Endometrium (tissue), 2 donors: ENCODE measurements at regions not wholly inside any gene's neighbourhood (a gene's known extent, or its start where the extent isn't known, plus 50 kb on each side); places are given as distances from the start of the nearest gene placed in this dataset.
A peak's percentile ranks its signal among the peaks of the same experiment; 100 is the strongest.
"Not testable (repeated sequence)": the region's sequence is repeated elsewhere in the genome, so short reads cannot be mapped to it uniquely, and the experiment has no call there.

Experiments
- FAIRE-seq: peaks from 2 replicates; lab custom pipeline; 2012; peaks lifted over from hg19 to GRCh38; lab: Jason Lieb, UNC
- donor health status: control.
- donor health status: control.

DNA sequence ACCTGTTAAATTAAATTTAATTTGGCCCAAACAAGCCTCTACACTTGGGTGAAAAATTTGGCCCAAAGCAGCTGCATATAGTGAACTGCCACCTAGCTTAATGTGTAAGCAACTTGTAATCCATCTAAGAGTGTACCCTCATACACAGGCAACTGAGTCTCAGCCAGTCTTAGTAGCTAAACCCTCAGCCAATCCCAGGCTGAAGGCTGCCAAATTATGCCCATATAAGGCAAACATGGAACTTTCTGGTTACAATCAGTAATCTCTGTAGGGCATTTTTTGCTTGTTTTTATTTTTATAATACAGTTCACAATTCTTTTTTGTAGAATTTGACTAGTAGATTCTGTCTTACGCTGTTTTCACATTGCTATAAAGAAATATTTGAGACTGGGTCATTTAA, 958.7 kb downstream of the FSCB start:
- no peak for FAIRE-seq

DNA sequence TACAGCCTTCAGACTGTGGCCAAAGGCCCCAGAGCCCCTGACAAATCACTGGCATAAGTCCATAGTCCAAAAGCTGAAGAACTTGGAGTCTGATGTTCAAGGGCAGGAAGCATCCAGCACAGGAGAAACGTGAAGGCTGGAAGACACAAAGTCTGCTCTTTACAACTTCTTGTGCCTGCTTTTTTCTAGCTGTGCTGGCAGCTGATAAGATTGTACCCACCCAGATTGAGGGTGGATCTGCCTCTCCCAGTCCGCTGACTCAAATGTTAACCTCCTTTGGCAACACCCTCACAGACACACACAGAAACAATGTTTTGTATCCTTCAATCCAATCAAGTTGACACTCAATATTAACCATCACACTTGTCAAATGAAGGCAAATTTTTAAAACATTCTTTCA, 959.5 kb downstream of the FSCB start:
- not testable (repeated sequence) for FAIRE-seq

DNA sequence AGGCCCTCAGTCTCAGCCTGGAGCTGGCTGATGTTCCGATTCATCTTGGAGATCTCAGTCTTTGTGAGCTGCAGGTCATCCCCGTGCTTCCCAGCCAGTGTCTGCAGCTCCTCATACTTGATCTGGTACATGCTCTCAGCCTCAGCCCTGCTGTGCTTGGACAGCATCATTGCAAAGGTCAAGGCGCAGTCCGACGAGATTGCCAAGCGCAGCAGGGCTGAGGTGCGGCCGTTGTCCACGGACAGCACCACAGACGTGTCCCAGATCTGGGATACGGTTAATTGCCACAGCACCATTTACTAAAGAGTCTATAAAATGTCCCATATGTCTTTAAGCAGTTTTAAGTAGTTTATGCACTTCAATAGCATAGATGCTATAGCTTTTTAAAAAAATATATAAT, 965.7 kb downstream of the FSCB start:
- FAIRE-seq = no peak

GRCh38 chr14:43540948-43541347, 966.1 kb downstream of the FSCB start:
- no peak for FAIRE-seq

GRCh38 chr14:43539210-43539609, 967.9 kb downstream of the FSCB start:
- FAIRE-seq = peak; percentile 43

DNA sequence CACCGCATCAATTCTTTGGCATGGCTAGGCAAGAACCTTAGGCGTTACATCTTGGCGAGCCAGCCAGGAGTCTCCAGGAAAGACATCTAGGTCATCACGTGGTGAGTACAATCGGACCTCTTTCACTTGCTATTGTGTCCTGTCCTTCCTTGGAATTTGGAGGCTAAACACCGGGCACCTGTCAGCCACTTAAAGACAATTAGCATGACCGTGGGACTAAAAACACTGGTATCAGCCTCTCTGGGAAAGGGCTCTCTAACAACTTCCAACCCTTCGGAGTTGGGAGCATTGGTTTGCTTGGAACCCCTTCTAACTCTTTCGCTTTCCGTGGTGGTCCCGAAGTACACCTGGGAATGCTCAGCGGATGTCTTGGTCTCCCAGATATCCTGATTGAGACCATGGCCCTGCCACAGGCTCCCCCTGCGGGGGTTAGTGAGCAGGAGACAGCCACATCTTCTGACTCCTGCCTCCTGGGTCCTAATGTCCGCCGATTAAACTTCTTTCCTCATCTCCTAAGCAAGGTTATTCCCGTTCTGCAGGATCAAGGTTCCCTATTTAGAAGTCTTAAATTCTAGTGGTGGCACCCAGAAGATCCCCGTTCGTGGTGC, 971.7 kb downstream of the FSCB start:
- no peak for FAIRE-seq

DNA sequence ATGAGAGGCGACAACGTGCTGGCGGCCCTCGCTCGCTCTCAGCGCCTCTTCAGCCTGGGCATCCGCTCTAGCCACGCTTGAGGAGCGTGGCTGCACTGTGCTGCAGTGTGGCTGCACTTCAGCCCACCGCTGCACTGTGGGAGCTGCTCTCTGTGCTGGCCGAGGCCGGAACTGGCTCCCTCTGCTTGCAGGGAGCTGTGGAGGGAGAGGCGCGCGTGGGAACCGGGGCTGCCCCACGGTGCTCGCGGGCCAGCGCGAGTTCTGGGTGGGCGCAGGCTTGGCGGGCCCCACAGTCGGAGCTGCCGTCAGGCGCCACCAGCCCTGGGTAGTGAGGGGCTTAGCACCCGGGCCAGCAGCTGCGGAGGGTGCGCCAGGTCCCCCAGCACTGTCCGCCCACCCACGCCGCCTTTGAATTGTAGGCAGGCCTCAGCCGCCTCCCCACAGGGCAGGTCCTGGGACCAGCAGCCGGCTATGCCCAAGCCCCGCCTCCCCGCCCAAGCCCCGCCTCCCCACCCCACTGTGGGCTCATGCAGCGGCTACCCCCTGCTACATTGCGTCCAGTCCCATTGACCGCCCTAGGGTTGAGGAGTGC, 974.2 kb downstream of the FSCB start:
- FAIRE-seq = no peak

DNA sequence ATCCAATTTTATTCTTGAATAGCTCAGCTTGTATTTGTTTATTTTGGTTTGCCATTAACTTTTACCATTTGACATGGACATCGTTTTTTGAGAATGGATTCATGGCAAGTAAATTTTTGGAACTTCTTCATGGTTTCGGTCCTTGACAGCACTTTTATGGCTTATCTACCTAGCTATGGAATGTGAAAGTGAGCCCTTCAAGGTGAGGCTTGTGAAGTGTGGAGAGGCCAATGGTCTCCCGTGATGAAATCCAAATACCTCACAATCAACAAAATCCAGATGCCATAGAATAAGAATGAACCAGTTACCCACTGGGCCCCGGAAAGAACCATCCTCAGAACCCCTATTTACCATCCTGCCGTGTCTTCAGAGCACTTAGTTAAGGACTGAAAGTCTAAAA, 978.8 kb downstream of the FSCB start:
- no peak for FAIRE-seq

- no peak for FAIRE-seq
These were observed 981.4 kb downstream of the FSCB start for GRCh38 chr14:43525658-43526057.

DNA sequence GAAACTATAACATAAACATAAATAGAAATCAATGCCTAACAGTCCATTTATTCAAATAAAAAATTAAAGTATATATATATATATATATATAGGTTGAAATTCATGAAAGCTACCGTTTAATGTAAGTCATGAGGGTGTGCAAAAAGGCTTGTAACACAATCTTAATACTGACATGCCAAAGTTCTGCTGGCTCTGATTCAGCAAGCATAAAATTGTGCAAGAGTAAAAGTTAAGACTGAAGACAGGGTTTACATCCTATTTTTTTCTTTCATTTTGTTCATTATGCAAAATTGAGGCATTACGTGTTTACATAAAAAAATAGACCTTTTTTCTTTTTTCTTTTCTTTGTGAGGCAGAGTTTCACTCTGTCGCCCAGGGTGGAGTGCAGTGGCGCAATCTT, 984.2 kb downstream of the FSCB start:
- no peak for FAIRE-seq

- FAIRE-seq = no peak
These were observed 984.9 kb downstream of the FSCB start for GRCh38 chr14:43522191-43522590.

GRCh38 chr14:43503508-43503907, 1003.6 kb downstream of the FSCB start:
- FAIRE-seq = no peak

GRCh38 chr14:43492359-43492758, 1014.7 kb downstream of the FSCB start:
- not testable (repeated sequence) for FAIRE-seq

DNA sequence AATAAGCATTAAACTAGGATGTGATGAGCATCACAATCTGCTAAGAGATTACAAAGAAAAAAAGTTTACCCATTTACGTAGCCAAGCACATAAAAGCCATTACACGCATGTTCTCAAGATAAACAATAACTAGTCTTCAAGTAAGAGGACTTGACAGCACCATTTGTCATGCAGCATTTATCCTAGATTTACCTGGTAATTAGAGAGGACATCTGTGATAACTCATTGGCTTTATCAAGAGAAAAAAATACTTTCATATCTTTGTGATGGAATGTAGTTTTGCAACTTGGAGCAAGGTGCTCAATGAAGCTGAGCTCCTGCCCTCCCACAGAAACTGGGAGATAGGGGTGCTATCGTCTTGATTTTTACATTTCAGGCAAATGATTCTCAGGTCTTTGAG, 1023.7 kb downstream of the FSCB start:
- FAIRE-seq = no peak

GRCh38 chr14:43481864-43482263, 1025.2 kb downstream of the FSCB start:
- FAIRE-seq = no peak

- FAIRE-seq = no peak
These were observed 1026.1 kb downstream of the FSCB start for GRCh38 chr14:43480976-43481375.

- FAIRE-seq = no peak
These were observed 1027.4 kb downstream of the FSCB start for GRCh38 chr14:43479596-43480195.

GRCh38 chr14:43476822-43477221, 1030.3 kb downstream of the FSCB start:
- no peak for FAIRE-seq

DNA sequence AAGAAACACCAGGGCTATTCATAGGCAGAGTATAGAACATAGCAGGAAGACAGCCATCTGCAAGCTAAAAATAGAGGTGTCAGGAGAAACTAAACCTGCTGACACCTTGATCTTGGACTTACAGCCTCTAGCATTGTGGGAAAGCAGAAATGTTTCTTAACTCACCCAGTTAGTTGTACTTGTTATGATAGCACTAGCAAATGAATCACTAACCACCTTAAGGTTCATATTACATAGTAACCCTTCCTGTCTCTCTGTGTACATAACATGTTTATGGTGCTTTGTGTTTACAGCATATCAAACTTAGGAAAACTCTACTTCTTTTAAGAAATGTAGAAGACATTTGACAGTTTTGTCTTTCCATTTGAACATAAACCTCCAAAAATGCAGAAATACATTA, 1031.3 kb downstream of the FSCB start:
- no peak for FAIRE-seq

GRCh38 chr14:43471595-43471994, 1035.5 kb downstream of the FSCB start:
- no peak for FAIRE-seq

DNA sequence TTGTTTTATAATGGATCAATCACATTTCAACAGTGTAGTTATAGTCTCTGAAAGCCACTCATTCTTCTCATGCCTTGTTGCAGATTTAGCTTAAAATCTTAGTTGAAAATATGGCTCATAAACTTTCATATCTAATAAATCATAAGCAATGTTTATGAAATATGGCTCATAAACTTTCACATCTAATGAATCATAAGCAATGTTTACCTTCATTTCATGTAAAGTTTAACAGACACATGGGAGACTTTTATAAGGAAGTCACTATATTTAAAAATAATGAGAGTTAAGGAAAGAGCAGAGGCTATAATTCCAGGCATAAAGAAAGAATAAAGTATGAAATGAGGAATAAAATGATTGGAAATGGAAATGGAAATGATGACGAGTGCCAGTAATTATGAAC, 1042.1 kb downstream of the FSCB start:
- FAIRE-seq = no peak

DNA sequence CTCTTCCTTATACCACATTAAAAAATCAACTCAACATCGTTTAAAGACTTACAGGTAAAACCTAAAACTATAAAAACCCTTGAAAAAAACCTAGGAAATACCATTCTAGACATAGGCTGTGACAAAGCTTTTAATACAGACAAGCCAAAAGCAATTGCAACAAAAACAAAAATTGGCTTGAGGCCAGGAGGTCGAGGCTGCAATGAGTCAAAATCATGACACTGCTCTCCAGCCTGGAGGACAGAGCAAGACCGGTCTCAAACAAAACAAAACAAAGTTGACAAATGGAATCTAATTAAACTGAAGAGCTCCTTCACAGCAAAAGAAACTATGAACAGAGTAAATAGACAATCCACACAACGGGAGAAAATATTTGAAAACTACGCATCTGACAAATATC, 1057.8 kb downstream of the FSCB start:
- peak; percentile 100 for FAIRE-seq

GRCh38 chr14:43438056-43438455, 1069.0 kb downstream of the FSCB start:
- FAIRE-seq = no peak

- FAIRE-seq = no peak
These were observed 1088.8 kb downstream of the FSCB start for GRCh38 chr14:43418324-43418723.
